Thymus (tissue), 11 donors: ENCODE measurements at regions not wholly inside any gene's neighbourhood (a gene's known extent, or its start where the extent isn't known, plus 50 kb on each side); places are given as distances from the start of the nearest gene placed in this dataset.

ENCODE experiments used
- DNase-seq, 9 donors: peaks; one replicate each; pipeline ENCODE4 v3.0.0-alpha.2; 2013; ENCODE audit warnings: low spot score in 9 of 9, low read depth in 6 of 9, missing footprints in 1 of 9
- H3K27ac ChIP-seq, 2 donors: one replicate each; pipeline ENCODE4 v1.5.1; 2013; ENCODE audit warnings: control low read depth in 1 of 2, low read depth in 1 of 2, low read length in 1 of 2, mild to moderate bottlenecking in 1 of 2, moderate library complexity in 1 of 2
- H3K27me3 ChIP-seq, 2 donors: one replicate each; pipeline ENCODE4 v1.5.1; 2013; ENCODE audit warnings: low read length in 1 of 2; ENCODE audit not compliant: control insufficient read depth in 2 of 2, insufficient read depth in 1 of 2
- H3K36me3 ChIP-seq, 2 donors: one replicate each; pipeline ENCODE4 v1.5.1; 2013; ENCODE audit warnings: low read length in 1 of 2, mild to moderate bottlenecking in 1 of 2, moderate library complexity in 1 of 2; ENCODE audit not compliant: control insufficient read depth in 2 of 2, insufficient read depth in 2 of 2
- H3K4me1 ChIP-seq, 2 donors: one replicate each; pipeline ENCODE4 v1.5.1; 2013; ENCODE audit warnings: low read length in 2 of 2; ENCODE audit not compliant: control insufficient read depth in 2 of 2, insufficient read depth in 2 of 2
- H3K4me3 ChIP-seq, 2 donors: one replicate each; pipeline ENCODE4 v1.5.1; 2013; ENCODE audit warnings: low read length in 2 of 2, control low read depth in 1 of 2, mild to moderate bottlenecking in 1 of 2
- H3K9me3 ChIP-seq, 2 donors: one replicate each; pipeline ENCODE4 v1.5.1; 2013; ENCODE audit warnings: low read length in 1 of 2, mild to moderate bottlenecking in 1 of 2; ENCODE audit not compliant: control insufficient read depth in 2 of 2, insufficient read depth in 1 of 2
- WGBS: extraction: QIAGEN DNeasy Blood & Tissue Kit; methylation state at CpG from one replicate; pipeline ENCODE4 v1.1.7; 2013; 5-methylcytosine and 5-hydroxymethylcytosine counted together
- donor health status: healthy.

DNA sequence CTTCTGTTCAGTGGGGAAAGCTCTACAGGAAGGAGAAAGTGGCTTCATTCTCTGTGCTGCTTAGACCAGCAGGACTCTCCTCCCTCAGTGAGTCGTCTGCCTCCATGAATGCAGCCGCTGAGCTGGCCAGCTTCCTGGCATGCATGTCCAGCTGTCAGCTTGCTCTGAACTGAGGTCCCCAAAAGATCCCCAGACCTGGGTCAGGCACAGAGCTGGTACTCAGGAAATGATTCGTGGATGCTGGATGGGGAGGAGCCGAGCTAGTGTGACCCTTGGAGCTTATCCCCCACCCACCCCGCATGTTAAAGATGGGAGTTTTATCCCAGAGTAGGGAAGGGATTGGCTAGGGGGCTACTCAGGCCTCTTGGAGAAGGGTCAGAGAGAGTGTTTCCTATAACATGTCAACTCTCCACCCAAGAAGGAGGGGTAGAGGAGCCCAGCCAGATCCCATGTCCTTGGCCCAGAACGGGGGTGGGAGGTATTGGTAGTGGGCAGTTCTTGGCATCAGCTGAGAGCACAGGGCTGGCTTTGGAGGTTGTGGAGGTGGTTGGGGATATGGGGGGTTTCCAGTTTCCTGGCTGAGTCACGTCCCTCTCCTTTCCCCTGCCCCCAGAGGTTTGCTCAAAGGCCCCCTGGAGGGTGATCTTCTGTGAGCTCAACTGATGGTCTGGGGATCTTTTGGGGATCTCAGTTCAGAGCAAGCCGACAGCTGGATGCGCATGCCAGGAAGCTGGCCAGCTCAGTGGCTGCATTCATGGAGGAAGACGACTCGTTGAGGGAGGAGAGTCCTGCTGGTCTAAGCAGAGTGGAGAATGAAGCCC lies 110.1 kb downstream of the FOXD2 start:
- Histone ChIP-seq H3K4me1 (no peaks in the 10 kb centered on the region), H3K4me3 (no peak overlapping the region), H3K9me3 (no peaks in the 10 kb centered on the region), H3K36me3 (no peaks in the 10 kb centered on the region), H3K27ac (no peak overlapping the region), H3K27me3 (peaks cover 0 to 5% of the 10 kb centered on the region in 2 donors)
- DNase-seq = no peak
- WGBS = 84% methylated on average over 11 of the region's 11 CpGs

DNA sequence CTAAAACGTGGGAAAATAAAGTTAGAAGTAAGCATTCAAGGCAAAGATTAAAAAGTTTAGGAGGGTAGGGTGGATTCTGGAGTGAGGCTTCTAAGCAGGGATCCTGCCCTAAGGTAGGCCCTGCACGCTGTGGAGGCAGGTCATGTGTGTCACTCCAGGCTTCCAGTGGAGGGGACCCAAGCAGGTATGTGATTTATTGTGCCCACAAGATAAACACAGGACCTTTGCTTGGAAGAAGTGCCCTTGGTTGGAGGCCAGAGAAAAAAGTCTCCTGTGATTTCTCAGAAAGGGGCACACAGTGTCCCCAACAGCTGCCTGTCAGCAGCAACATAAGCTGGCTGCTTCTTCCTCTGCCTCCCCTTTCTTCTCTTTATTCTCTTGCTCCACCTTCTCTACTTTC lies 110.8 kb downstream of the FOXD2 start:
- DNase-seq = no peak
- Histone ChIP-seq H3K4me1 (no peaks in the 10 kb centered on the region), H3K36me3 (no peaks in the 10 kb centered on the region), H3K9me3 (no peaks in the 10 kb centered on the region), H3K27me3 (peaks cover 0 to 5% of the 10 kb centered on the region in 2 donors), H3K4me3 (no peak overlapping the region), H3K27ac (no peak overlapping the region)
- 94% methylated on average over 2 of the region's 2 CpGs for WGBS

DNA sequence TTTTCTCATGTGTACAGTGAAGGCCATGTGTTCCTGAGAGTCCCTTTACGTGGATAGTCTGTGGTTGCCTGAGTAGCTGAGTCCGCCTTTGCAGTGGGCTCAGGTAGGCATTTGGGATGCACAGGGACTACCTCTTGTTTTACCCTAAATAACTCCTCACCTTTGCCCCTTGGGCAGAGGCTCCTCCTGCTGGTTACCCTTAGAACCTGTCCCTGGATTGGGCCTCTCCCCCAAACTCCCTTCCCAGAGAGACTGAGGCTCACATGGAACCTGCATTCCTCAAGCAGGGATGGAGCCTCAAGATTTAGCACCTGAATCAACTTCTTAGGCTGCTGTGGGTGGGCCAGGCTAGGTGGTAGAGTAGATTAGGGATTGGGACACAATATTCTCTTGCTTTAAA lies 111.7 kb downstream of the FOXD2 start:
- DNase-seq = no peak
- Histone ChIP-seq H3K4me1 (no peaks in the 10 kb centered on the region), H3K9me3 (no peaks in the 10 kb centered on the region), H3K36me3 (no peaks in the 10 kb centered on the region), H3K27ac (no peak overlapping the region), H3K4me3 (no peak overlapping the region), H3K27me3 (peaks cover 0 to 5% of the 10 kb centered on the region in 2 donors)
- 91% methylated on average over 2 of the region's 2 CpGs for WGBS

DNA sequence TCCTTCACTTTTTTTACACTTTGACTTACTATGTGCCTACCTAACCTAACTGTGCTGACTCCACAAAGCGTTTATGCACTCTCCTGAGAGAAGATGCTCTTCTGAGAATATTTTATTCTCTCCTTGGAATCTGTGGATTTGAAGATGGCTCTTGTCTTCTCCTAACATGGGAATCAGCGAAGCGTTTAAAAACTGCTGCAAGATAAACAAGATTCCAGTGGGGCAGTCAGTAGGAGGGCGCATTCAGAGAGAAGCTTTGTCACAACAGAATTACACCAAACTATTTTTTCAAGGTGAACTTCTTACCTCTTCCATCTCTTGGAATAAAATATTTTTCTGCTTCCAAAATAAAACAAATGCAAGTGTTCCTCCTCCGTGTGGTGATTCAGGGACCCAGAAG lies 113.1 kb downstream of the FOXD2 start:
- Histone ChIP-seq H3K9me3 (no peaks in the 10 kb centered on the region), H3K4me3 (no peak overlapping the region), H3K27ac (no peak overlapping the region), H3K27me3 (peaks cover 0 to 7% of the 10 kb centered on the region in 2 donors), H3K4me1 (no peaks in the 10 kb centered on the region), H3K36me3 (no peaks in the 10 kb centered on the region)
- DNase-seq = no peak
- 98% methylated on average over 5 of the region's 5 CpGs for WGBS

DNA sequence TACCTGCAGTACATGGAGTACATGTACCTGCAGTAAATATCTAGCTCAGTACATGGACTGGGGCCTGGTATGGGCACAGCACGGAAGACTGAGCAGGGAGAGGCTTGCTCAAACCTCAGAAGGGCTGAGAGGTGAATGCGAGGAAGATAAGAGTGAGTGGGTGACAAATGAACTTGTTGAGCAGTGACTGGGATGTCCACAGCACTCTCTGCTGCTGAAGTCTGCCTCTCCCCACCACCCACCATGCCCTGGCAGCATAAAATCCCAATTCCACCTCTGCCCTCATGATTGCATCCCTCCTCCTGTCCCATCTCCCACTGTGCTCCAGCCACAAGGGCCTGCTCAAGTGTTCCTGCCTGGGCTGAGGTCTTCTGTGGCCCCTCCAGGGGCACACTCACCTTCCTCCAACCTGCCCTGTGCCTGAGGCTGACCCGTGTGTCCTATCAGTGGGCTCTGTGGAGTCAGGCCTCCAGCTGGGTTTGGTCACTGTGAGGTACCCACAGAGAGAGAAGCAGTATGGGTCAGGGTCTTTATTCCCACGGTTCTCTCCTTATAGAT lies 114.2 kb downstream of the FOXD2 start:
- 93% methylated on average over 4 of the region's 4 CpGs for WGBS
- DNase-seq = no peak
- no peaks in the 10 kb centered on the region for H3K9me3 ChIP-seq
- H3K36me3 ChIP-seq = no peaks in the 10 kb centered on the region
- peaks cover 0 to 13% of the 10 kb centered on the region in 2 donors for H3K27me3 ChIP-seq
- H3K4me1 ChIP-seq = no peaks in the 10 kb centered on the region
- no peak overlapping the region for H3K27ac ChIP-seq
- H3K4me3 ChIP-seq = no peak overlapping the region

DNA sequence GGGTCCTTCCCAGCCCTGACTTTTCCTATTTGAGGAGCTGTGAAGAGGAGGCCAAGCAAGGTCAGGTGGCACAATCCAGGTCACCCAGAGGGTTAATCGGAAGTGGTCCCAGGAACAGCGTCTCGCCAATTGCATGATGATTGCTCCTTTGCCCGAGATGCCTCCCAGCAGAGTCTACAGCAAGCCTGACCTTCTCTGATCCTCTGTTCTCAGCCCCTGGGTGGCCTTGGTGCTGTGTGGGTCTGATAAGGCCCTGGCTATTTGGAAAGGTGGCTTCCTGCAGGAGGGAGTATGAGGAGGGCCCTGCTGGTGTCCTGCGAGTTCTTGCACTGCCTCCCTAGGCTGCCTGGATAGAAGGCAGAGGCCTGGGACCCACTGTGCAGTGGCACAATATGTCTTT lies 116.2 kb downstream of the FOXD2 start:
- no peak overlapping the region for H3K27ac ChIP-seq
- 97% methylated on average over 5 of the region's 5 CpGs for WGBS
- no peak for DNase-seq
- peaks cover 0 to 13% of the 10 kb centered on the region in 2 donors for H3K27me3 ChIP-seq
- no peaks in the 10 kb centered on the region for H3K36me3 ChIP-seq
- H3K4me3 ChIP-seq = no peak overlapping the region
- no peaks in the 10 kb centered on the region for H3K4me1 ChIP-seq
- no peaks in the 10 kb centered on the region for H3K9me3 ChIP-seq

DNA sequence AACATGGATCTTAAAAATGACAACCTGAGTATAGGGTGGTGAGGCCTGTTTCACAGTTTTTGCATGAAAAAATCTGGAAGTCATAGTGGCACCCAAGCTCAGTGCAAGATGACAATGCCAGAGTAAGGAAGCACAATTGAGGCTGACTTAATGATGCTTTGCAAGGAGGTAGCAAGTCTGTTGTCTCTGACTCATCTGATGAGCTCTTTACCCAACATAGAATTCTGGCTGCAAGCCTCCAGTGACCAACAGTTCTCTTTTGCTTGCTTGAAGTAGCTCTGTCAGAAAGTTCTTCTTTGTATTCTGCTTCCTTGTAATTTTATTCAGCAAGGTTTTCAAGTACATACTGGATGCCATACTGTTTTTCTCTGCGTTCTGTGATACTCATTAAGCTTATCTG lies 117.1 kb downstream of the FOXD2 start:
- Histone ChIP-seq H3K27me3 (peaks cover 0 to 15% of the 10 kb centered on the region in 2 donors), H3K9me3 (no peaks in the 10 kb centered on the region), H3K27ac (no peak overlapping the region), H3K36me3 (no peaks in the 10 kb centered on the region), H3K4me3 (no peak overlapping the region), H3K4me1 (no peaks in the 10 kb centered on the region)
- 94% methylated on average over 1 of the region's 1 CpG for WGBS
- no peak for DNase-seq

DNA sequence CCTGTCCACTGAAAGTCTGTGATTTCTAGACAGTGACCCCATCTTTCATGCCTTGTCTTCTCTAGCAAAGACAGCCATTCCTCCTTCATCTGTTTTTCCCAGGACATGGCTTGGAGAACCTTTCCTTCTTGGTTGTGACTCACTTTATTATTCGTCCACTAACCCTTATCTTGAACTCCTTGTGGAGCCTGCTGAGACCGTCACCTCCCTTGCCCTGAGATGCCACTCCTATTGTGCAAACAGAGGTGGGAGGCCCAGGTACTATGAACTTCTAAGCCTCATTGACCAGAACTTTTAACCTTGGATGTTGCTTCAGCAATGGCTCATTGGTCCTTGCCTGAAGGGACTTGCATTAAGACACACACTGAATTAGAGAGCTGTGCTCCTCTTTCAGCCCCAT lies 117.5 kb downstream of the FOXD2 start:
- no peak overlapping the region for H3K27ac ChIP-seq
- H3K4me1 ChIP-seq = no peaks in the 10 kb centered on the region
- H3K4me3 ChIP-seq = no peak overlapping the region
- 96% methylated on average over 2 of the region's 2 CpGs for WGBS
- H3K9me3 ChIP-seq = no peaks in the 10 kb centered on the region
- peaks cover 0 to 15% of the 10 kb centered on the region in 2 donors for H3K27me3 ChIP-seq
- DNase-seq = no peak
- H3K36me3 ChIP-seq = no peaks in the 10 kb centered on the region

DNA sequence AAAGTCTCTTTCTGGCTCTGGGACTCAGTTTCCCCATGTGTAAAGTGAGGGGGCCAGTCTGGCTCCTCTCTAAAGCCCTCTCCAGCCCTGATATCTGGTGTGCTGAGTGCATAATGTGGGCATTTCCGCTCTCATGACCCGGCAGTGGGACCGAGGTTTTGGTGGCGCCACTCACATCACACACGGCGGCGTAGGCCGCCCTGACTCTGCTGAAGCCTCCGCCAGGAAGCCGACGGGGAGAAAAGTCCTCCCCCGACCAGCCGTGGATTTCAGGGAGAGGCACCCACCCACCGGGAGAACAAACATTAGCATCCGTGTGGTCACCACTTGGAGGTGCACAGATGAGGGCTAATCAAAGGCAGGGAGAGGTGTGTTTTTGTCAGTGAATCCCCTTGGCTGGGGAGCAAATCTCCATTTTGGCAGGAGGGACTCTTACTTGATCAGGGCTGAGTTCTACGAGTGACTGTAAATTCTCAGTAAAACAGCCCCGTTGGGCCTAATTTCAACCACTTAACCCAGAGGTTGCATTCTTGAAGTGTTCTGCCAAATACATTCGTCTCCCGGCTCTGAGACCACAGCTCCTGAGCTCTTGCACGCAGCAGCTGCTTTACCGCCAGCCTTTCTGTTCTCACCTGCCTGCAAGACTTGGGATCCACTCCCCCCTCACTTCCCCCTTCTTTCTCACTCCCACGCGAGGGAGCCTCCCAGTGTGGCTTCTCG lies 118.2 kb downstream of the FOXD2 start:
- peaks cover 0 to 15% of the 10 kb centered on the region in 2 donors for H3K27me3 ChIP-seq
- DNase-seq = no peak
- H3K27ac ChIP-seq = no peak overlapping the region
- no peaks in the 10 kb centered on the region for H3K9me3 ChIP-seq
- no peaks in the 10 kb centered on the region for H3K4me1 ChIP-seq
- H3K4me3 ChIP-seq = no peak overlapping the region
- H3K36me3 ChIP-seq = no peaks in the 10 kb centered on the region
- 82% methylated on average over 24 of the region's 24 CpGs for WGBS
